Stimulated activated CD8-positive, alpha-beta memory T cell treated with anti-CD3 and anti-CD28 coated beads, Interleukin-4, amount 100 ng/mL, for 4 hours (primary cell): ENCODE measurements at regions not wholly inside any gene's neighbourhood (a gene's known extent, or its start where the extent isn't known, plus 50 kb on each side); places are given as distances from the start of the nearest gene placed in this dataset.

ENCODE experiments used
- DNase-seq, 2 donors: peaks; one replicate each; pipeline ENCODE4 v3.0.0-alpha.2; 2020; ENCODE audit warnings: low read depth in 2 of 2, low spot score in 1 of 2

GRCh38 chr6:24987446-24988115, 51.8 kb upstream of the RIPOR2 start:
- no peak for DNase-seq

- no peak for DNase-seq
Observed at GRCh38 chr6:24988562-24988961, 52.8 kb upstream of the RIPOR2 start.

- DNase-seq = no peak
Observed at GRCh38 chr6:24990236-24990845, 54.6 kb upstream of the RIPOR2 start.

GRCh38 chr6:24990944-24991809, 55.4 kb upstream of the RIPOR2 start:
- no peak for DNase-seq

GRCh38 chr6:24991810-24992467, 56.2 kb upstream of the RIPOR2 start:
- DNase-seq = peak; percentile 44 to 51

- no peak for DNase-seq
Observed at GRCh38 chr6:24994812-24995211, 59.1 kb upstream of the RIPOR2 start.

GRCh38 chr6:24995270-24995669, 59.5 kb upstream of the RIPOR2 start:
- no peak for DNase-seq

- DNase-seq = no peak
Observed at GRCh38 chr6:24996269-24996836, 60.6 kb upstream of the RIPOR2 start.

- no peak for DNase-seq
Observed at GRCh38 chr6:24997231-24997630, 61.5 kb upstream of the RIPOR2 start.

- no peak for DNase-seq
Observed at GRCh38 chr6:24997905-24998304, 62.1 kb upstream of the RIPOR2 start.

GRCh38 chr6:25002326-25003091, 66.7 kb upstream of the RIPOR2 start:
- DNase-seq = no peak

GRCh38 chr6:25004357-25004756, 68.6 kb upstream of the RIPOR2 start:
- DNase-seq = no peak

GRCh38 chr6:25005010-25005409, 69.2 kb upstream of the RIPOR2 start:
- DNase-seq = no peak

GRCh38 chr6:25006075-25006474, 70.3 kb upstream of the RIPOR2 start:
- no peak for DNase-seq

- DNase-seq = no peak
Observed at GRCh38 chr6:25006565-25007001, 70.8 kb upstream of the RIPOR2 start.

- no peak for DNase-seq
Observed at GRCh38 chr6:25007269-25007699, 71.5 kb upstream of the RIPOR2 start.

GRCh38 chr6:25008707-25009392, 73.1 kb upstream of the RIPOR2 start:
- DNase-seq = no peak

GRCh38 chr6:25009393-25009710, 73.6 kb upstream of the RIPOR2 start:
- no peak for DNase-seq

- DNase-seq = no peak
Observed at GRCh38 chr6:25010176-25010575, 74.4 kb upstream of the RIPOR2 start.
